ENCODE measurements at regions not wholly inside any gene's neighbourhood (a gene's known extent, or its start where the extent isn't known, plus 50 kb on each side); places are given as distances from the start of the nearest gene placed in this dataset.

- no peak for TF ChIP-seq MLX (CRISPR knock-in tag; IDR thresholded peaks at IDR 0.05)
- TF ChIP-seq TP53 (CRISPR knock-in tag; IDR thresholded peaks at IDR 0.05): no peak
- no peak for TF ChIP-seq IRF1 (CRISPR knock-in tag; IDR thresholded peaks at IDR 0.05)
- TF ChIP-seq, protein P1, sequence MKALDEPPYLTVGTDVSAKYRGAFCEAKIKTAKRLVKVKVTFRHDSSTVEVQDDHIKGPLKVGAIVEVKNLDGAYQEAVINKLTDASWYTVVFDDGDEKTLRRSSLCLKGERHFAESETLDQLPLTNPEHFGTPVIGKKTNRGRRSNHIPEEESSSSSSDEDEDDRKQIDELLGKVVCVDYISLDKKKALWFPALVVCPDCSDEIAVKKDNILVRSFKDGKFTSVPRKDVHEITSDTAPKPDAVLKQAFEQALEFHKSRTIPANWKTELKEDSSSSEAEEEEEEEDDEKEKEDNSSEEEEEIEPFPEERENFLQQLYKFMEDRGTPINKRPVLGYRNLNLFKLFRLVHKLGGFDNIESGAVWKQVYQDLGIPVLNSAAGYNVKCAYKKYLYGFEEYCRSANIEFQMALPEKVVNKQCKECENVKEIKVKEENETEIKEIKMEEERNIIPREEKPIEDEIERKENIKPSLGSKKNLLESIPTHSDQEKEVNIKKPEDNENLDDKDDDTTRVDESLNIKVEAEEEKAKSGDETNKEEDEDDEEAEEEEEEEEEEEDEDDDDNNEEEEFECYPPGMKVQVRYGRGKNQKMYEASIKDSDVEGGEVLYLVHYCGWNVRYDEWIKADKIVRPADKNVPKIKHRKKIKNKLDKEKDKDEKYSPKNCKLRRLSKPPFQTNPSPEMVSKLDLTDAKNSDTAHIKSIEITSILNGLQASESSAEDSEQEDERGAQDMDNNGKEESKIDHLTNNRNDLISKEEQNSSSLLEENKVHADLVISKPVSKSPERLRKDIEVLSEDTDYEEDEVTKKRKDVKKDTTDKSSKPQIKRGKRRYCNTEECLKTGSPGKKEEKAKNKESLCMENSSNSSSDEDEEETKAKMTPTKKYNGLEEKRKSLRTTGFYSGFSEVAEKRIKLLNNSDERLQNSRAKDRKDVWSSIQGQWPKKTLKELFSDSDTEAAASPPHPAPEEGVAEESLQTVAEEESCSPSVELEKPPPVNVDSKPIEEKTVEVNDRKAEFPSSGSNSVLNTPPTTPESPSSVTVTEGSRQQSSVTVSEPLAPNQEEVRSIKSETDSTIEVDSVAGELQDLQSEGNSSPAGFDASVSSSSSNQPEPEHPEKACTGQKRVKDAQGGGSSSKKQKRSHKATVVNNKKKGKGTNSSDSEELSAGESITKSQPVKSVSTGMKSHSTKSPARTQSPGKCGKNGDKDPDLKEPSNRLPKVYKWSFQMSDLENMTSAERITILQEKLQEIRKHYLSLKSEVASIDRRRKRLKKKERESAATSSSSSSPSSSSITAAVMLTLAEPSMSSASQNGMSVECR (CRISPR knock-in tag; IDR thresholded peaks at IDR 0.05; ENCODE audit: borderline replicate concordance): no peak
- TF ChIP-seq NR2C2 (CRISPR knock-in tag; IDR thresholded peaks at IDR 0.05): no peak
- no peak for TF ChIP-seq TEAD4 (CRISPR knock-in tag; IDR thresholded peaks at IDR 0.05)
- TF ChIP-seq CDX4 (CRISPR knock-in tag; IDR thresholded peaks at IDR 0.05; ENCODE audit: borderline replicate concordance): no peak
Measured at GRCh38 chr3:89571707-89572106, 464.3 kb downstream of the EPHA3 start (continued).

- DNase-seq (ENCODE audit: low spot score) (no peak), ATAC-seq (no peak)
- no peak overlapping the region for H3K27ac Mint-ChIP-seq
- H3K4me3 Mint-ChIP-seq: no peak overlapping the region
- no peaks in the 10 kb centered on the region for H3K9me3 Mint-ChIP-seq
- POLR2A ChIA-PET: no interaction called here
- no peak for TF ChIP-seq ESRRA (CRISPR knock-in tag; IDR thresholded peaks at IDR 0.05; ENCODE audit: borderline replicate concordance)
- TF ChIP-seq MXD4 (CRISPR knock-in tag; IDR thresholded peaks at IDR 0.05; ENCODE audit: borderline replicate concordance): no peak
- TF ChIP-seq ELF4 (CRISPR knock-in tag; IDR thresholded peaks at IDR 0.05; ENCODE audit: low read depth): no peak
- TF ChIP-seq, protein P1 (CRISPR knock-in tag; IDR thresholded peaks at IDR 0.05; ENCODE audit: borderline replicate concordance): no peak
- TF ChIP-seq ETV6 (CRISPR knock-in tag; IDR thresholded peaks at IDR 0.05): no peak
- TF ChIP-seq NFE2L1 (CRISPR knock-in tag; IDR thresholded peaks at IDR 0.05): no peak
- no peak for TF ChIP-seq AFF4 (CRISPR knock-in tag; IDR thresholded peaks at IDR 0.05; ENCODE audit: borderline replicate concordance)
- no peak for TF ChIP-seq ERG (CRISPR knock-in tag; IDR thresholded peaks at IDR 0.05)
- no peak for TF ChIP-seq ZBTB21 (CRISPR knock-in tag; IDR thresholded peaks at IDR 0.05; ENCODE audit: borderline replicate concordance)
- no peak for TF ChIP-seq NR3C1 (CRISPR knock-in tag; conservative IDR thresholded peaks at IDR 0.05; ENCODE audit: low read depth)
- no peak for TF ChIP-seq SMAD4 (CRISPR knock-in tag; IDR thresholded peaks at IDR 0.05)
- TF ChIP-seq, protein P2, sequence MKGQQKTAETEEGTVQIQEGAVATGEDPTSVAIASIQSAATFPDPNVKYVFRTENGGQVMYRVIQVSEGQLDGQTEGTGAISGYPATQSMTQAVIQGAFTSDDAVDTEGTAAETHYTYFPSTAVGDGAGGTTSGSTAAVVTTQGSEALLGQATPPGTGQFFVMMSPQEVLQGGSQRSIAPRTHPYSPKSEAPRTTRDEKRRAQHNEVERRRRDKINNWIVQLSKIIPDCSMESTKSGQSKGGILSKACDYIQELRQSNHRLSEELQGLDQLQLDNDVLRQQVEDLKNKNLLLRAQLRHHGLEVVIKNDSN (CRISPR knock-in tag; IDR thresholded peaks at IDR 0.05): no peak
- TF ChIP-seq, protein P3, sequence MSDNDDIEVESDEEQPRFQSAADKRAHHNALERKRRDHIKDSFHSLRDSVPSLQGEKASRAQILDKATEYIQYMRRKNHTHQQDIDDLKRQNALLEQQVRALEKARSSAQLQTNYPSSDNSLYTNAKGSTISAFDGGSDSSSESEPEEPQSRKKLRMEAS (CRISPR knock-in tag; IDR thresholded peaks at IDR 0.05): no peak
- TF ChIP-seq GTF2I (CRISPR knock-in tag; conservative IDR thresholded peaks at IDR 0.05): no peak
- H3K36me3 Mint-ChIP-seq: no peaks in the 10 kb centered on the region
- H3K4me1 Mint-ChIP-seq: peaks cover 1% of the 10 kb centered on the region
- H3K27me3 Mint-ChIP-seq (ENCODE audit: low read depth): no peaks in the 10 kb centered on the region
- CTCF ChIA-PET: no interaction called here
Measured at GRCh38 chr3:89572261-89572660, 464.8 kb downstream of the EPHA3 start.

Measured in WTC11 (cell line).